ENCODE measurements at regions not wholly inside any gene's neighbourhood (a gene's known extent, or its start where the extent isn't known, plus 50 kb on each side); places are given as distances from the start of the nearest gene placed in this dataset.
"Not testable (repeated sequence)": the region's sequence is repeated elsewhere in the genome, so short reads cannot be mapped to it uniquely, and the experiment has no call there.

DNA sequence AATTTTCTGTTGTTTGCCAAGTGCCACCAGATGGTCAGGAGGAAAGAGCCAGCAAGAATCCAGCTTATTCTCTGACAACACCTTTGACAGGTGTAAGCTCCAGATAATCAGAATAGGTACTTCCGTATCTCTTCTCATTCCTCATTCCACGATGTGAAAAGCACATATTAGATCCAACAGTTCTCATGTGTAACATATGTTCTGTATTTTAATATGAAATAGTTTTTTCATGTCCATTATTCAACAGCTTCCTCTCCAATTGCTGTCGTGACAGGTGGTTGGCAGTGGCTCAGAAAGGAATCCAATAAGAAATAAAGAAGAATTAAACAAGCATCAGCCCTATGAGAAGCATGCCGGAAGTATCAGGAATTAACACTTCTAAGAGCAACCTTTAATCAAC lies 1624.7 kb downstream of the MRPL39 start:
- DNase-seq (ENCODE audit: low spot score) = no peak

GRCh38 chr21:23977971-23978370 lies 1629.3 kb downstream of the MRPL39 start:
- DNase-seq (ENCODE audit: low spot score) = no peak

GRCh38 chr21:23968722-23969647 lies 1638.3 kb downstream of the MRPL39 start:
- DNase-seq (ENCODE audit: low spot score) = no peak

DNA sequence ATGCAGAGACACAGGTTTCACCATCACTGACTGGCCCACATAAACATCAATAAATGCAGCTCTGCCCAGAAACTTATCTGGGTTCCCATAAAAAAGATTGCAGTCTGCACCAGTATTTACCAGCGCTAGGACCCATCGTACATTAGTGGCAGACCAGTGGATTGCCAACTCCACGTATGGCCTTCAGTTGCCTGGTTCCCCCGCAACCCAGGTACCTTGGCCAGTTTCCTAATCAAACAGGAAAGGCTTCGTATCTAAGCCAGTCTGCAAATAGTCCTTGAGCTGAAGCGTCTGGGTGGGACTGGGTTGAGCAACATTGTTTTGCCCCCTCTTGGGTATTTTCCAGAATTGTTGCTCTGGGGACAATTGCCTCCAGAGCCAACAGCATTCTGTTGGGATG lies 1639.3 kb downstream of the MRPL39 start:
- no peak for DNase-seq (ENCODE audit: low spot score)

DNA sequence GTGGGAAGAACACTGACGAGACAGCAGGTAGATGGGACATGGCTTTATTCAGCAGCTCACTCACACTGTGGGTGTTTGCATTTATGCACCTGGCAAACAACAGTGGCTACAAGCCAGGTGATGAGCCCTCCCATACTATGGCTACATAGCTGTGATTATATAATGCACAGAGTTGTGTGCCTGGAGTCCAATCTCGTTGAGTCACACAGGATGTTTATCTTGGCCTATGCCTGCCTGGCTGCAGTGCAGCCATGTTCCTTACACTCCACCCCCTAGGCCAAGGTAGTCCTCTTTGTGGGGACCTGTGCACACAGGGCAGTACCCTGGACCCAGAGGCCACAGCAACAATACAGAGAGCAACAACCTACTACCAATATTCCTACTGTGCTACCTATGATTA lies 1643.8 kb downstream of the MRPL39 start:
- DNase-seq (ENCODE audit: low spot score) = no peak

DNA sequence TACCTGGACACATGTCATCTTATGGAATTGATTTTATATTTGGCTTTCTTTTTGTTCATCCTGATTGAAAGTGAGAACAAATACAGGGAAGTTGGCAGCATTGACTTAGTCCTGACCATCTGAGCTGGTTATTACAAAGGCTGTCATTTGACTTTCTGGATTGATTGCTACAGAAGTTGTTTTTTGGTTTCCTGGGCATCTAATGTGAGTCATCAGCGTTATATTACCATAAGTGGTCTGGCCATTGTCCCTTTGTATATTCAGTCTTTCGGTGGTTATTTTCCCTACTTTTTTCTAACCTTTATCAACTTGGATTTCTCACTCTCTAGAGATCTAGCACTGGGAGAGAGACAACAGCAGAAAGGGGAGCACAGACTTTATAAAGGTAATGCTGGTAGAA lies 1646.5 kb downstream of the MRPL39 start:
- no peak for DNase-seq (ENCODE audit: low spot score)

GRCh38 chr21:23955135-23955843 lies 1652.0 kb downstream of the MRPL39 start:
- DNase-seq (ENCODE audit: low spot score) = no peak

DNA sequence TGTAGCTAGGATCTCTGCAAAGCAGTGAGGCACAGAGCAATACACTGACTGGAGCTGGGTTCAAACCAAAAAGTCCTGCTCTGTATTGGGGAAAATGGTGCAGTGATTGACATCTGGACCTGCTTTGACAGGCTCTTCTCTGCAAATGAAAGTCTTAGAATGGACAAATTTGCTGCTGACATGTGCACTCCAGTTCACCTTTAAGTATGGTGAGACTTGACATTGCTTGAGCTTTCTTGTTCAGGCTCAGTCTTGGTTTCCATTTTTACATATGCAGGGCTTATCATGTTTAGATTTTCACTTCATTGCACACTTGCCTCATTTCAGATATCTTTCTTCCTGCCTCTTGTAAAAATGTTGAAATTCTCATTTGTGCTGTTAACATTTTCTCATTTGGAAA lies 1655.0 kb downstream of the MRPL39 start:
- DNase-seq (ENCODE audit: low spot score) = no peak

- DNase-seq (ENCODE audit: low spot score) = no peak
Measured at GRCh38 chr21:23951251-23951650, 1656.0 kb downstream of the MRPL39 start.

GRCh38 chr21:23950344-23950743 lies 1656.9 kb downstream of the MRPL39 start:
- DNase-seq (ENCODE audit: low spot score) = no peak

DNA sequence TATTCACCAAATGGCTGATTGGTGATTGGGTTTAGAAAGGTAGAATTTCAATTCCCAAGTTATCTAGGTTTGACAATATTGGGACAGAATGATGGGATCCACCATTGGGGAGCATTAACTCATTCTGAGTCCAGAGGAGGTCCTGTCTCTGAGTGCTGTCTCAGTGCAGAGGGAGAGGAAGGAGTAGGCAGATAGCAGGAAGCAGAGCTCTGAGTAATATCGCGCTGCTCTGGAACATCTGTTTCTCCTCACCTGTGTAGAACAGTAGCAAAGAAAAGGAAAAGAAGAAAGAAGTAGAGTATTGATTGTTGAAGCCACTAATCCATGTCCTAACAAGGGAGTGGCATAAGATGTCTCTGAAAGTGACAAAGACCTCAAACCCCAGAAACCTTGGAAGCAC lies 1657.8 kb downstream of the MRPL39 start:
- no peak for DNase-seq (ENCODE audit: low spot score)

GRCh38 chr21:23939369-23940065 lies 1667.8 kb downstream of the MRPL39 start:
- no peak for DNase-seq (ENCODE audit: low spot score)

- no peak for DNase-seq (ENCODE audit: low spot score)
Measured at GRCh38 chr21:23936991-23937390, 1670.3 kb downstream of the MRPL39 start.

- no peak for DNase-seq (ENCODE audit: low spot score)
Measured at GRCh38 chr21:23936224-23936623, 1671.1 kb downstream of the MRPL39 start.

GRCh38 chr21:23930565-23930964 lies 1676.7 kb downstream of the MRPL39 start:
- no peak for DNase-seq (ENCODE audit: low spot score)

- not testable (repeated sequence) for DNase-seq (ENCODE audit: low spot score)
Measured at GRCh38 chr21:23926430-23926829, 1680.9 kb downstream of the MRPL39 start.

DNA sequence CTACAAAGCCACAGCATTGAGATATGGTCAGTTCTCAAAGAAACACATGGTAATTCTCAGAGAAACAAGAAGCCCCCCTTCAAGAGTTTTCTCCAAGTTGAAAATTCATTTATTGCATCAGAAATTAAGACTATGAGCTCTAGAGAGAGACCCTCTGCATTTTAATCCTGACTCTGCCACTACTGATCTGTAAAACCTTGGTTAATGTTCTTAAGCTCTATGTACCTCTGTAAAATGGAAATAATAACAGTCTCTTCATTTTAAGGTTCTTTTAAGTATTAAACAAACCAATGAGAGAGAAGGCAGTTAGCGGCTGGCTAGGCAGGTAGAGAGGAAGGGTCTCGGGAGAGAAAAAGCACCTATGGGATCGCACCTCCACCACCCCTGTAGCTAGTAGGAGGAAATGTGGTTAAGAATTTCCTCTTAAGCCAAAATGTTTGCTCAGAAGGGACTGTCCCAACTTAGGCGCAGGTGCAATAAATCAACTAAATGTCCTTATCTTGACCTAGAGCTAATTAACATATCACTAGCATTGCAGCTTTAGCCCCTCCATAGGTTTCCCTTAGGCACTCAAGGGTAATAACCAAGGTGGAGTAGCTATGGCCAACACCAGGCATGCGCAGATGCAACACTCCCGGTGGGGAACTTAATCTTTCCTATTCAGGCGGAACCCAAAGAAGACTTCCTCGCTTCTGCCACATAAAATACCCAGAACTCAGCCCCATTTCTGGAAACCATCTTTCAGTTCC lies 1685.4 kb downstream of the MRPL39 start:
- DNase-seq (ENCODE audit: low spot score) = no peak

- no peak for DNase-seq (ENCODE audit: low spot score)
Measured at GRCh38 chr21:23900727-23901126, 1706.6 kb downstream of the MRPL39 start.

- DNase-seq (ENCODE audit: low spot score) = no peak
Measured at GRCh38 chr21:23899561-23899960, 1707.7 kb downstream of the MRPL39 start.

DNA sequence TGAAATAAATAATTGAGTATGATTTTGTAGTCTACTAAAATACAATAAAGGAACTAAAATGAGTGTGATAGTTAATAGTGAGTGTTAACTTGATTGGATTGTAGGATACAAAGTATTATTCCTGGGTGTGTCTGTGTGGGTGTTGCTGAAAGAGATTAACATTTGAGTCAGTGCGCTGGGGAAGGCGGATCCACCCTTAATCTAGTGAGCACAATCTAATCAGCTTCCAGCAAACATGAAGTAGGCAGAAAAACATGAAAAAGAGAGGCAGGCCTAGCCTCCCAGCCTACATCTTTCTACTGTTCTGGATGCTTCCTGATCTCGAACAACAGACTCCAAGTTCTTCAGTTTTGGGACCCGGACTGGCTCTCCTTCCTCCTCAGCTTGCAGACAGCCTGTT lies 1716.6 kb downstream of the MRPL39 start:
- DNase-seq (ENCODE audit: low spot score) = no peak

GRCh38 chr21:23887725-23888306 lies 1719.5 kb downstream of the MRPL39 start:
- no peak for DNase-seq (ENCODE audit: low spot score)
